K562 (cell line): ENCODE measurements at regions not wholly inside any gene's neighbourhood (a gene's known extent, or its start where the extent isn't known, plus 50 kb on each side); places are given as distances from the start of the nearest gene placed in this dataset.

Source experiments
- ATAC-seq: fragments of 200-7000 bp; cut with Tn5 transposase; 3 replicates; pipeline ENCODE4 v1.9.1; 2020; ENCODE audit warnings: moderate library complexity
- BruUV-seq: library from RNA; stranded (reverse); fragments of 400-500 nt; replicated peaks from 2 replicates; lab custom pipeline; 2021; lab: Mats Ljungman, UMichigan
- CTCF ChIA-PET: fragments of 300-600 bp; formaldehyde crosslinking; extraction: SDS; loops from one replicate; lab custom pipeline; 2021; ENCODE audit warnings: low intra/inter-chr PET ratio; lab: Yijun Ruan, JAX
- POLR2A ChIA-PET: fragments of 300-600, 350-650 bp; sonication (Branson Sonifier 250); formaldehyde crosslinking; extraction: SDS; loops from one replicate; lab custom pipeline; 2021; ENCODE audit warnings: antibody characterized with exemption, inconsistent platforms; lab: Yijun Ruan, JAX
- DNase-seq, 4 experiments: peaks; one replicate each; pipeline versions ENCODE4 v3.0.0 to v3.0.0-alpha.2; 2011 to 2018; ENCODE audit warnings: low spot score in 3 of 4, mixed read lengths in 3 of 4; ENCODE audit errors: extremely low read depth in 1 of 4
- FAIRE-seq: peaks from 2 replicates; lab custom pipeline; 2011; peaks lifted over from hg19 to GRCh38; lab: Jason Lieb, UNC
- H2AFZ ChIP-seq: 2 replicates; pipeline ENCODE4 v1.6.0; 2011; ENCODE audit warnings: low read depth, low read length, control low read depth, inconsistent platforms
- H3K27ac ChIP-seq: fragments of 200-600 bp; 3 replicates; pipeline ENCODE4 v1.8.0; 2011; ENCODE audit warnings: low read depth, mild to moderate bottlenecking, control low read depth, inconsistent platforms, low read length, moderate library complexity, mixed read lengths; ENCODE audit errors: extremely low read depth
- H3K27me3 ChIP-seq, 2 experiments: fragments of 300-600 bp in 1 of 2; 2 replicates in 1 of 2; 3 replicates in 1 of 2; pipeline versions ENCODE4 v1.6.0 to v1.8.0; 2011; ENCODE audit warnings: inconsistent platforms in 2 of 2, low read length in 2 of 2, mild to moderate bottlenecking in 1 of 2, mixed read lengths in 1 of 2, moderate library complexity in 1 of 2; ENCODE audit not compliant: control insufficient read depth in 2 of 2, insufficient read depth in 2 of 2
- H3K36me3 ChIP-seq: fragments of 300-600 bp; 3 replicates; pipeline ENCODE4 v1.8.0; 2011; ENCODE audit warnings: mild to moderate bottlenecking, low read length, inconsistent platforms; ENCODE audit not compliant: control insufficient read depth, insufficient read depth
- H3K4me1 ChIP-seq, 2 experiments: fragments of 200-600 bp in 1 of 2; replicated peaks in 1 of 2; 2 replicates in 1 of 2; 3 replicates in 1 of 2; pipeline versions ENCODE4 v1.5.1 to v1.8.0; 2011; ENCODE audit warnings: inconsistent platforms in 2 of 2, low read length in 2 of 2, mild to moderate bottlenecking in 1 of 2, mixed read lengths in 1 of 2, moderate library complexity in 1 of 2; ENCODE audit not compliant: control insufficient read depth in 2 of 2, insufficient read depth in 2 of 2
- H3K4me2 ChIP-seq: 2 replicates; pipeline ENCODE4 v1.6.1; 2011; ENCODE audit warnings: low read length, control low read depth, inconsistent platforms, mixed read lengths; ENCODE audit not compliant: insufficient read depth
- H3K4me3 ChIP-seq: fragments of 200-600 bp; sonication (generic), shearing (Covaris generic); 2 replicates; pipeline ENCODE4 v1.5.1; 2016; ENCODE audit warnings: control low read depth, inconsistent platforms
- H3K79me2 ChIP-seq: fragments of 200-600 bp; 3 replicates; pipeline ENCODE4 v1.8.0; 2011; ENCODE audit warnings: low read length, inconsistent platforms; ENCODE audit not compliant: control insufficient read depth, insufficient read depth
- H3K9ac ChIP-seq, 2 experiments: 2 replicates each; pipeline versions ENCODE4 v1.6.0 to v1.6.1; 2011; ENCODE audit warnings: low read depth in 2 of 2, low read length in 2 of 2, control low read depth in 1 of 2, inconsistent platforms in 1 of 2, mild to moderate bottlenecking in 1 of 2, mixed read lengths in 1 of 2; ENCODE audit not compliant: insufficient read depth in 1 of 2
- H3K9me1 ChIP-seq: one replicate; pipeline ENCODE4 v1.6.0; 2011; ENCODE audit warnings: inconsistent platforms, mild to moderate bottlenecking, low read length, moderate library complexity; ENCODE audit not compliant: control insufficient read depth, insufficient read depth
- H3K9me3 ChIP-seq: replicated peaks from 2 replicates; pipeline ENCODE4 v1.5.1; 2011; ENCODE audit warnings: low read depth, low read length, inconsistent platforms; ENCODE audit not compliant: control insufficient read depth, insufficient read depth
- H4K20me1 ChIP-seq: replicated peaks from 2 replicates; pipeline ENCODE4 v1.6.1; 2011; ENCODE audit warnings: low read length, inconsistent platforms, mixed read lengths; ENCODE audit not compliant: control insufficient read depth, insufficient read depth
- ARNT ChIP-seq, 2 experiments: fragments of 450-650 bp; IDR thresholded peaks; 2 replicates each; pipeline ENCODE4 v1.6.1; 2016; ENCODE audit warnings: mild to moderate bottlenecking in 1 of 2
- ASH1L ChIP-seq: fragments of 450-650 bp; IDR thresholded peaks from 2 replicates; pipeline ENCODE4 v1.6.1; 2018; ENCODE audit warnings: borderline replicate concordance, mild to moderate bottlenecking, low read depth; ENCODE audit not compliant: partially characterized antibody
- CBFA2T3 ChIP-seq: fragments of 450-650 bp; IDR thresholded peaks from 2 replicates; pipeline ENCODE4 v1.6.1; 2017
- HNRNPUL1 ChIP-seq: fragments of 200-400 bp; formaldehyde crosslinking; IDR thresholded peaks from 2 replicates; pipeline ENCODE4 v1.6.1; 2017; ENCODE audit warnings: low read length
- HOXB6 ChIP-seq: fragments of 250-450 bp; sonication (Bioruptor Pico); IDR thresholded peaks from 2 replicates; pipeline ENCODE4 v1.5.1; 2022; ENCODE audit warnings: mild to moderate bottlenecking, borderline replicate concordance
- KAT8 ChIP-seq: fragments of 450-650 bp; IDR thresholded peaks from 2 replicates; pipeline ENCODE4 v1.6.1; 2016; ENCODE audit warnings: low read depth, mild to moderate bottlenecking
- KDM4B ChIP-seq, 2 experiments: fragments of 450-650 bp in 1 of 2; sonication (generic) in 1 of 2; IDR thresholded peaks; 2 replicates each; pipeline ENCODE4 v1.6.1; 2016 to 2017; ENCODE audit warnings: borderline replicate concordance in 2 of 2, antibody characterized with exemption in 1 of 2, low read depth in 1 of 2, mild to moderate bottlenecking in 1 of 2
- NCOA6 ChIP-seq: fragments of 450-650 bp; IDR thresholded peaks from 2 replicates; pipeline ENCODE4 v1.6.1; 2017; ENCODE audit warnings: mild to moderate bottlenecking
- NCOR1 ChIP-seq: fragments of 450-650 bp; IDR thresholded peaks from 2 replicates; pipeline ENCODE4 v1.6.1; 2016; ENCODE audit warnings: mild to moderate bottlenecking, moderate library complexity
- PHF8 ChIP-seq: fragments of 200-600 bp; sonication (generic); IDR thresholded peaks from 2 replicates; pipeline ENCODE4 v1.6.1; 2012; ENCODE audit warnings: mixed run types, mild to moderate bottlenecking, inconsistent platforms, low read length, moderate library complexity, borderline replicate concordance
- SMARCE1 ChIP-seq: fragments of 450-650 bp; IDR thresholded peaks from 2 replicates; pipeline ENCODE4 v1.7.1; 2016; ENCODE audit warnings: mild to moderate bottlenecking
- XRCC5 ChIP-seq: fragments of 200-400 bp; formaldehyde crosslinking; IDR thresholded peaks from 2 replicates; pipeline ENCODE4 v1.6.1; 2017; ENCODE audit warnings: low read depth, mild to moderate bottlenecking, low read length
- ZNF707 ChIP-seq: fragments of 250-450 bp; sonication (Bioruptor Pico); conservative IDR thresholded peaks from 2 replicates; pipeline ENCODE4 v1.8.0; 2022; ENCODE audit warnings: inconsistent platforms, mild to moderate bottlenecking, moderate library complexity
- WGBS: fragments of 100-300 bp; shearing (Covaris generic); methylation state at CpG from one replicate; pipeline ENCODE4 v1.1.6; 2016; ENCODE audit warnings: low coverage, mixed read lengths; ENCODE audit not compliant: insufficient coverage; ENCODE audit errors: missing lambda C conversion rate; 5-methylcytosine and 5-hydroxymethylcytosine counted together
- in situ Hi-C: fragments of 300-500 bp; cut with MboI; formaldehyde crosslinking; loops from 4 replicates; pipeline ENCODE4 v1.15.0; 2018; ENCODE audit warnings: inconsistent platforms, mixed read lengths
- intact Hi-C: fragments of 100-400 bp; cut with micrococcal nuclease; formaldehyde crosslinking; loops from 2 replicates; pipeline ENCODE4 v1.14.2; 2022
- TF ChIP-seq, protein P1 (sequence below): fragments of 150-350 bp; IDR thresholded peaks from 2 replicates; pipeline ENCODE4 v1.6.1; 2014; ENCODE audit warnings: low read depth, mild to moderate bottlenecking, low read length, borderline replicate concordance
- TF ChIP-seq, protein P2 (sequence below): sonication (generic); formaldehyde crosslinking; IDR thresholded peaks from 2 replicates; pipeline ENCODE4 v1.8.0; 2022; ENCODE audit warnings: mild to moderate bottlenecking, missing genetic modification reagents
- TF ChIP-seq, protein P3 (sequence below): fragments of 200-800 bp; sonication (Bioruptor generic); IDR thresholded peaks from 2 replicates; pipeline ENCODE4 v1.6.1; 2017; ENCODE audit warnings: missing genetic modification characterization, missing compliant biosample characterization
- TF ChIP-seq, protein P4 (sequence below): fragments of 250-450 bp; sonication (Bioruptor Pico); IDR thresholded peaks from 2 replicates; pipeline ENCODE4 v1.8.0; 2021; ENCODE audit warnings: moderate library complexity, mild to moderate bottlenecking, inconsistent platforms

DNA sequence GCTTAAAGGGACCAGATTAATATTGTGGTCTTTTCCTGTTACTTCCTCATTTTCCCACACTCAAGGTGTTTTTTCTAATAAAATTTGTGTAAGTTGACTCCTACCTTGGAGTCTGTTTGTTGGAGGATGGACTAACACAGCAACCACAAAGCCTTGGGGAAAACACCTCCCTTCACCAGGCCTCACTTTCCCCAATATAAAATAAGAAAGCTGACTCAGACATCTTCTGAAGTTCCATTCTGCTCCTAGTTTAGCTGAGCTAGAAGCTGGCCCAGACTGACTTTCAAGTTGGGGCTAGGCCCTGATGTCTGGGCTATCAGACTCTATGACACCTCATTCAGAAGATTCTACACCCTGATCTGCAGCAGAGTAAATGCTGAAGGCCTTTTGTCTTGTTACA, 73.0 kb upstream of the ADRB1 start (continued):
- TF ChIP-seq, protein P1, sequence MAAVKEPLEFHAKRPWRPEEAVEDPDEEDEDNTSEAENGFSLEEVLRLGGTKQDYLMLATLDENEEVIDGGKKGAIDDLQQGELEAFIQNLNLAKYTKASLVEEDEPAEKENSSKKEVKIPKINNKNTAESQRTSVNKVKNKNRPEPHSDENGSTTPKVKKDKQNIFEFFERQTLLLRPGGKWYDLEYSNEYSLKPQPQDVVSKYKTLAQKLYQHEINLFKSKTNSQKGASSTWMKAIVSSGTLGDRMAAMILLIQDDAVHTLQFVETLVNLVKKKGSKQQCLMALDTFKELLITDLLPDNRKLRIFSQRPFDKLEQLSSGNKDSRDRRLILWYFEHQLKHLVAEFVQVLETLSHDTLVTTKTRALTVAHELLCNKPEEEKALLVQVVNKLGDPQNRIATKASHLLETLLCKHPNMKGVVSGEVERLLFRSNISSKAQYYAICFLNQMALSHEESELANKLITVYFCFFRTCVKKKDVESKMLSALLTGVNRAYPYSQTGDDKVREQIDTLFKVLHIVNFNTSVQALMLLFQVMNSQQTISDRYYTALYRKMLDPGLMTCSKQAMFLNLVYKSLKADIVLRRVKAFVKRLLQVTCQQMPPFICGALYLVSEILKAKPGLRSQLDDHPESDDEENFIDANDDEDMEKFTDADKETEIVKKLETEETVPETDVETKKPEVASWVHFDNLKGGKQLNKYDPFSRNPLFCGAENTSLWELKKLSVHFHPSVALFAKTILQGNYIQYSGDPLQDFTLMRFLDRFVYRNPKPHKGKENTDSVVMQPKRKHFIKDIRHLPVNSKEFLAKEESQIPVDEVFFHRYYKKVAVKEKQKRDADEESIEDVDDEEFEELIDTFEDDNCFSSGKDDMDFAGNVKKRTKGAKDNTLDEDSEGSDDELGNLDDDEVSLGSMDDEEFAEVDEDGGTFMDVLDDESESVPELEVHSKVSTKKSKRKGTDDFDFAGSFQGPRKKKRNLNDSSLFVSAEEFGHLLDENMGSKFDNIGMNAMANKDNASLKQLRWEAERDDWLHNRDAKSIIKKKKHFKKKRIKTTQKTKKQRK, result no peak
- TF ChIP-seq NCOA6 (no peak), XRCC5 (no peak), ASH1L (no peak), KAT8 (no peak)
- TF ChIP-seq, protein P2, sequence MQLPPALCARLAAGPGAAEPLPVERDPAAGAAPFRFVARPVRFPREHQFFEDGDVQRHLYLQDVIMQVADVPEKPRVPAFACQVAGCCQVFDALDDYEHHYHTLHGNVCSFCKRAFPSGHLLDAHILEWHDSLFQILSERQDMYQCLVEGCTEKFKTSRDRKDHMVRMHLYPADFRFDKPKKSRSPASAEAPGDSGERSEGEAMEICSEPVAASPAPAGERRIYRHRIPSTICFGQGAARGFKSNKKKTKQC (CRISPR knock-in tag), result no peak

DNA sequence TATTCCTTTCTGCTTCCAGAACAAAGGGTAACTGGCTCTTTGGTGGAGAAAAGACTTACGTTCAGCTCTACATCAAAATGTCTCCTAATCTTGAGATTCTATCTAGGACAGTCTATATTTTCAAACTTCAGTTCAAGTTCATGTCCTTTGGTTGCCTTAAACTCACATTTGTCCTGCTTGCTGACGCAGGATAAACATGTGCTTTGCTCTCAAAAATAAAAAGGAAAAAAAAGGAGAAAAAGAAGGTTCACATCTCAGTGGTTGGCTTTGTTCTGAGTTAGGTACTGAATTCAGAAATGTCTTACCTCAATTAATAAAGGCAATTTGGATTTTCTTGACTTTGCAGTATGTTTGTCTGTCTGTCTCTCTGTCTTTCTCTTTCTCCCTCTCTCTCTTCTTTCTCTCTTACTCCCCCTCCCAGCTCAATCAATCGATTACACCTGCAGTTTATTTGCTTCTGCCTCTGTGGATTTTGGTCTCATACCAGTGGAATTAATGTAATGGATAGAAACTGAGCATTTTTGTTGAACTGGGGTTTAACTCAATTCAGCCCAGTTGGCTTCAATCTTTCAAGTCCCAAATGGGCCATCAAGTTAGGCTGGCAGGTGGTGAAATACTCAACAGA, 72.2 kb upstream of the ADRB1 start:
- ChIA-PET CTCF (no interaction called here), POLR2A (no interaction called here)
- Histone ChIP-seq H3K9ac (no peak overlapping the region), H3K4me3 (no peak overlapping the region), H3K36me3 (no peaks in the 10 kb centered on the region), H3K27ac (no peak overlapping the region), H3K9me1 (no peaks in the 10 kb centered on the region), H3K4me2 (no peak overlapping the region), H2AFZ (no peak overlapping the region), H4K20me1 (no peaks in the 10 kb centered on the region), H3K79me2 (no peaks in the 10 kb centered on the region), H3K27me3 (peaks cover 10 to 15% of the 10 kb centered on the region in 2 experiments; a peak in 3 of 5 replicates), H3K9me3 (no peaks in the 10 kb centered on the region), H3K4me1 (no peaks in the 10 kb centered on the region)
- FAIRE-seq (no peak), ATAC-seq (no peak), DNase-seq (no peak)
- in situ Hi-C loops, result no loop called here
- no TSS peak for BruUV-seq
- intact Hi-C loops, result no loop called here
- WGBS, result 8% methylated on average over 2 of the region's 3 CpGs
- TF ChIP-seq CBFA2T3 (no peak), HNRNPUL1 (no peak), HOXB6 (CRISPR knock-in tag) (no peak), PHF8 (no peak), SMARCE1 (no peak), ARNT (IDR thresholded peaks at IDR 0.05) (no peak), NCOR1 (no peak), KDM4B (IDR thresholded peaks at IDR 0.05; ENCODE audit: borderline replicate concordance in 2 of 2, low read depth in 1 of 2) (no peak), ZNF707 (no peak)
- TF ChIP-seq, protein P3, sequence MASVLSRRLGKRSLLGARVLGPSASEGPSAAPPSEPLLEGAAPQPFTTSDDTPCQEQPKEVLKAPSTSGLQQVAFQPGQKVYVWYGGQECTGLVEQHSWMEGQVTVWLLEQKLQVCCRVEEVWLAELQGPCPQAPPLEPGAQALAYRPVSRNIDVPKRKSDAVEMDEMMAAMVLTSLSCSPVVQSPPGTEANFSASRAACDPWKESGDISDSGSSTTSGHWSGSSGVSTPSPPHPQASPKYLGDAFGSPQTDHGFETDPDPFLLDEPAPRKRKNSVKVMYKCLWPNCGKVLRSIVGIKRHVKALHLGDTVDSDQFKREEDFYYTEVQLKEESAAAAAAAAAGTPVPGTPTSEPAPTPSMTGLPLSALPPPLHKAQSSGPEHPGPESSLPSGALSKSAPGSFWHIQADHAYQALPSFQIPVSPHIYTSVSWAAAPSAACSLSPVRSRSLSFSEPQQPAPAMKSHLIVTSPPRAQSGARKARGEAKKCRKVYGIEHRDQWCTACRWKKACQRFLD, result no peak
- TF ChIP-seq, protein P4, sequence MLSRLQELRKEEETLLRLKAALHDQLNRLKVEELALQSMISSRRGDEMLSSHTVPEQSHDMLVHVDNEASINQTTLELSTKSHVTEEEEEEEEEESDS, result no peak
